ENCODE measurements at regions not wholly inside any gene's neighbourhood (a gene's known extent, or its start where the extent isn't known, plus 50 kb on each side); places are given as distances from the start of the nearest gene placed in this dataset.

GRCh38 chr6:14573267-14573666, 455.7 kb downstream of the CD83 start:
- TF ChIP-seq CTCF (conservative IDR thresholded peaks at IDR 0.05; ENCODE audit: low read length) (no peak), EZH2phosphoT487 (IDR thresholded peaks at IDR 0.05; ENCODE audit: borderline replicate concordance, low read depth, low read length) (no peak)
